Hepatocyte (in vitro differentiated cells): ENCODE measurements at regions not wholly inside any gene's neighbourhood (a gene's known extent, or its start where the extent isn't known, plus 50 kb on each side); places are given as distances from the start of the nearest gene placed in this dataset.

Experiments used
- DNase-seq: peaks from one replicate; pipeline ENCODE4 v3.0.0-alpha.2; 2016; ENCODE audit warnings: low spot score
- H2AFZ ChIP-seq: fragments of 200-600 bp; sonication (generic); 2 replicates; pipeline ENCODE4 v1.6.0; 2016; ENCODE audit warnings: antibody characterized with exemption, mild to moderate bottlenecking
- H3K27ac ChIP-seq: fragments of 200-600 bp; sonication (generic); 2 replicates; pipeline ENCODE4 v1.5.1; 2016; ENCODE audit warnings: mild to moderate bottlenecking
- H3K27me3 ChIP-seq: fragments of 200-600 bp; sonication (generic); 2 replicates; pipeline ENCODE4 v1.6.1; 2016
- H3K36me3 ChIP-seq: fragments of 200-600 bp; sonication (generic); replicated peaks from 2 replicates; pipeline ENCODE4 v1.5.1; 2016; ENCODE audit warnings: low read depth; ENCODE audit not compliant: insufficient read depth
- H3K4me1 ChIP-seq: fragments of 200-600 bp; sonication (generic); 2 replicates; pipeline ENCODE4 v1.5.1; 2016; ENCODE audit warnings: mild to moderate bottlenecking, moderate library complexity; ENCODE audit not compliant: insufficient read depth
- H3K4me2 ChIP-seq: fragments of 200-600 bp; sonication (generic); 2 replicates; pipeline ENCODE4 v1.6.0; 2016
- H3K4me3 ChIP-seq: fragments of 200-600 bp; sonication (generic); 2 replicates; pipeline ENCODE4 v1.5.1; 2016; ENCODE audit warnings: mild to moderate bottlenecking
- H3K79me2 ChIP-seq: fragments of 200-600 bp; sonication (generic); 2 replicates; pipeline ENCODE4 v1.6.0; 2017; ENCODE audit warnings: mild to moderate bottlenecking
- H3K9me2 ChIP-seq: fragments of 200-600 bp; sonication (generic); replicated peaks from 2 replicates; pipeline ENCODE4 v1.6.0; 2017; ENCODE audit warnings: mild to moderate bottlenecking; ENCODE audit not compliant: insufficient read depth
- H3K9me3 ChIP-seq: fragments of 200-600 bp; sonication (generic); 2 replicates; pipeline ENCODE4 v1.5.1; 2016; ENCODE audit warnings: low read depth, mild to moderate bottlenecking
- H4K20me1 ChIP-seq: fragments of 200-600 bp; sonication (generic); 2 replicates; pipeline ENCODE4 v1.6.0; 2016; ENCODE audit warnings: mild to moderate bottlenecking; ENCODE audit not compliant: insufficient read depth, poor library complexity, severe bottlenecking
- CTCF ChIP-seq: fragments of 200-600 bp; sonication (generic); IDR thresholded peaks from 2 replicates; pipeline ENCODE4 v1.5.1; 2016; ENCODE audit warnings: antibody characterized with exemption, mild to moderate bottlenecking; ENCODE audit not compliant: poor library complexity
- EZH2 ChIP-seq: fragments of 200-600 bp; sonication (generic); IDR thresholded peaks from 2 replicates; pipeline ENCODE4 v1.6.1; 2016; ENCODE audit warnings: antibody characterized with exemption, mild to moderate bottlenecking, borderline replicate concordance
- EZH2phosphoT487 ChIP-seq: fragments of 200-600 bp; sonication (generic); IDR thresholded peaks from one replicate; pipeline ENCODE4 v1.6.1; 2018; ENCODE audit warnings: antibody characterized with exemption, mild to moderate bottlenecking, low read depth, moderate library complexity; ENCODE audit not compliant: unreplicated experiment, severe bottlenecking
- WGBS: methylation state at CpG from one replicate; pipeline ENCODE4 v1.1.6; 2016; ENCODE audit warnings: low lambda C conversion rate; ENCODE audit errors: missing lambda C conversion rate; 5-methylcytosine and 5-hydroxymethylcytosine counted together

GRCh38 chr18:38313831-38314230, 748.2 kb upstream of the CELF4 start:
- H3K79me2 ChIP-seq = no peaks in the 10 kb centered on the region
- H3K4me1 ChIP-seq = no peaks in the 10 kb centered on the region
- H3K4me2 ChIP-seq = no peak overlapping the region
- no peaks in the 10 kb centered on the region for H3K36me3 ChIP-seq
- no peaks in the 10 kb centered on the region for H3K27me3 ChIP-seq
- TF ChIP-seq EZH2 = no peak
- no peak for TF ChIP-seq EZH2phosphoT487
- no peak for TF ChIP-seq CTCF
- no peak overlapping the region for H2AFZ ChIP-seq
- no peak overlapping the region for H3K4me3 ChIP-seq
- no peaks in the 10 kb centered on the region for H4K20me1 ChIP-seq
- no peaks in the 10 kb centered on the region for H3K9me2 ChIP-seq
- H3K27ac ChIP-seq = no peak overlapping the region
- no peaks in the 10 kb centered on the region for H3K9me3 ChIP-seq
- no peak for DNase-seq

GRCh38 chr18:38312532-38312931, 746.9 kb upstream of the CELF4 start:
- H3K9me3 ChIP-seq = no peaks in the 10 kb centered on the region
- H2AFZ ChIP-seq = no peak overlapping the region
- H3K9me2 ChIP-seq = no peaks in the 10 kb centered on the region
- H3K4me2 ChIP-seq = no peak overlapping the region
- H3K4me3 ChIP-seq = no peak overlapping the region
- TF ChIP-seq CTCF (no peak), EZH2 (no peak), EZH2phosphoT487 (no peak)
- no peaks in the 10 kb centered on the region for H3K36me3 ChIP-seq
- H3K4me1 ChIP-seq = no peaks in the 10 kb centered on the region
- H3K27me3 ChIP-seq = no peaks in the 10 kb centered on the region
- no peak for DNase-seq
- H3K27ac ChIP-seq = no peak overlapping the region
- H3K79me2 ChIP-seq = no peaks in the 10 kb centered on the region
- 36% methylated on average over 3 of the region's 3 CpGs for WGBS
- H4K20me1 ChIP-seq = no peaks in the 10 kb centered on the region

GRCh38 chr18:38310936-38311335, 745.3 kb upstream of the CELF4 start:
- 95% methylated on average over 2 of the region's 2 CpGs for WGBS
- Histone ChIP-seq H3K4me2 (no peak overlapping the region), H3K27me3 (no peaks in the 10 kb centered on the region), H3K9me2 (no peaks in the 10 kb centered on the region), H3K4me1 (no peaks in the 10 kb centered on the region), H2AFZ (no peak overlapping the region), H3K9me3 (no peaks in the 10 kb centered on the region), H4K20me1 (no peaks in the 10 kb centered on the region), H3K36me3 (no peaks in the 10 kb centered on the region), H3K79me2 (no peaks in the 10 kb centered on the region), H3K27ac (no peak overlapping the region), H3K4me3 (no peak overlapping the region)
- no peak for DNase-seq
- TF ChIP-seq CTCF = no peak
- no peak for TF ChIP-seq EZH2

GRCh38 chr18:38307914-38308313, 742.3 kb upstream of the CELF4 start:
- DNase-seq = no peak
- Histone ChIP-seq H3K4me2 (no peak overlapping the region), H3K27me3 (no peaks in the 10 kb centered on the region), H4K20me1 (no peaks in the 10 kb centered on the region), H3K4me1 (no peaks in the 10 kb centered on the region), H3K9me2 (no peaks in the 10 kb centered on the region), H3K4me3 (no peak overlapping the region), H3K9me3 (no peaks in the 10 kb centered on the region), H3K79me2 (no peaks in the 10 kb centered on the region), H2AFZ (no peak overlapping the region), H3K27ac (no peak overlapping the region), H3K36me3 (no peaks in the 10 kb centered on the region)
- WGBS = 96% methylated on average over 5 of the region's 5 CpGs
- TF ChIP-seq CTCF (no peak), EZH2 (no peak), EZH2phosphoT487 (no peak)
